Mucosa of rectum (tissue), 2 donors: ENCODE measurements at regions not wholly inside any gene's neighbourhood (a gene's known extent, or its start where the extent isn't known, plus 50 kb on each side); places are given as distances from the start of the nearest gene placed in this dataset.

ENCODE experiments used
- H3K27ac ChIP-seq, 2 donors: one replicate each; pipeline ENCODE4 v1.7.0; 2013; ENCODE audit warnings: inconsistent platforms in 2 of 2, low read depth in 2 of 2, low read length in 2 of 2
- H3K27me3 ChIP-seq, 2 donors: one replicate each; pipeline ENCODE4 v1.7.0; 2013; ENCODE audit warnings: low read length in 2 of 2; ENCODE audit not compliant: control insufficient read depth in 2 of 2, insufficient read depth in 2 of 2
- H3K36me3 ChIP-seq, 2 donors: one replicate each; pipeline ENCODE4 v1.7.0; 2013; ENCODE audit warnings: low read length in 2 of 2; ENCODE audit not compliant: control insufficient read depth in 2 of 2, insufficient read depth in 2 of 2
- H3K4me1 ChIP-seq, 2 donors: one replicate each; pipeline ENCODE4 v1.7.0; 2013; ENCODE audit warnings: low read length in 2 of 2, mild to moderate bottlenecking in 1 of 2; ENCODE audit not compliant: control insufficient read depth in 2 of 2, insufficient read depth in 2 of 2
- H3K4me3 ChIP-seq, 2 donors: one replicate each; pipeline ENCODE4 v1.7.0; 2013; ENCODE audit warnings: low read length in 2 of 2
- H3K9ac ChIP-seq, 2 donors: one replicate each; pipeline ENCODE4 v1.7.0; 2013; ENCODE audit warnings: low read length in 2 of 2, low read depth in 1 of 2, mild to moderate bottlenecking in 1 of 2
- H3K9me3 ChIP-seq, 2 donors: one replicate each; pipeline ENCODE4 v1.7.0; 2013; ENCODE audit warnings: low read length in 2 of 2; ENCODE audit not compliant: control insufficient read depth in 2 of 2
- donor health status: healthy.
- donor health status: Normal muscosa, but diverticular disease.

GRCh38 chr2:35378791-35379190 is 976.8 kb upstream of the CRIM1 start:
- Histone ChIP-seq H3K9ac (no peak overlapping the region), H3K4me1 (no peaks in the 10 kb centered on the region), H3K9me3 (no peaks in the 10 kb centered on the region), H3K27ac (no peak overlapping the region), H3K27me3 (no peaks in the 10 kb centered on the region), H3K36me3 (no peaks in the 10 kb centered on the region), H3K4me3 (no peak overlapping the region)

DNA sequence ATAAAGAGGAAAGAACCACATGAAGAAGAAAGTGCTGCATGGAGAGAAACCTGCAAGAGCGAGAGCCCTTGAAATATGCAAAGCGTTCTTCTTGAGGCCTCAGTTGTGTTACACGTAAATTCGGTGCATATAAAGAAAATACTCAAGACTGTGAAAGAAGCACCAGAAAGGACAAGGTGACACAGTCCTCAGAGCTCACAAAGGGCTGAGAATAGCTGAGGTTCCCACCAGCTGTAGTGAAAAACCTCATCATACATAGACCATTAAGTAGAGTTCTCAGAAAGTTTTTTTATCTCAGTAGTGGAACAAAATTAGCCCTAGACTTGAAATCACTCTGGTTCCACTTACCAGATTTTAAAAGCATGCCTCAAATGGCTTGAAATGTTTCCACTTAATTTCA is 980.7 kb upstream of the CRIM1 start:
- Histone ChIP-seq H3K4me1 (no peaks in the 10 kb centered on the region), H3K9ac (no peak overlapping the region), H3K9me3 (no peaks in the 10 kb centered on the region), H3K4me3 (no peak overlapping the region), H3K27me3 (no peaks in the 10 kb centered on the region), H3K36me3 (no peaks in the 10 kb centered on the region), H3K27ac (no peak overlapping the region)

DNA sequence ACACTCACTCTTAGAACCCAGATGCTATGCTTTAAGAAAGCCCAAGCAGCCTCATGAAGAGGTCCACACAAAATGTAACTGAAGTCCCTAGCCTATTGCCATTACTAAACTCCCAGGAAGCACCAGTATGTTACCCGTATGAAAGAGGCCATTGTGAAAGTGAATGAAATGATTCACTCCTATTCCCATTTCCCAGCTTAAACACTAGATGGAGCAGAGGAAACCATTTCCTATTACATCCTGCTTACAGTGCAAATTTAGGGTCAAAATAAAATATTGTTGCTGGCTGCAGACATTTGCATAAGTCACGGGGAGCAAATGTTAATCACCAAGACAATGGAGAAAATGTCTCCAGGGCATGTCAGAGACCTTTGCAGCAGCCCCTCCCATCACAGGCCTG is 989.7 kb upstream of the CRIM1 start:
- H3K27ac ChIP-seq, result no peak overlapping the region
- H3K36me3 ChIP-seq, result no peaks in the 10 kb centered on the region
- H3K9ac ChIP-seq, result no peak overlapping the region
- no peaks in the 10 kb centered on the region for H3K27me3 ChIP-seq
- no peak overlapping the region for H3K4me3 ChIP-seq
- no peaks in the 10 kb centered on the region for H3K4me1 ChIP-seq
- H3K9me3 ChIP-seq, result peaks cover 0 to 2% of the 10 kb centered on the region in 2 donors

DNA sequence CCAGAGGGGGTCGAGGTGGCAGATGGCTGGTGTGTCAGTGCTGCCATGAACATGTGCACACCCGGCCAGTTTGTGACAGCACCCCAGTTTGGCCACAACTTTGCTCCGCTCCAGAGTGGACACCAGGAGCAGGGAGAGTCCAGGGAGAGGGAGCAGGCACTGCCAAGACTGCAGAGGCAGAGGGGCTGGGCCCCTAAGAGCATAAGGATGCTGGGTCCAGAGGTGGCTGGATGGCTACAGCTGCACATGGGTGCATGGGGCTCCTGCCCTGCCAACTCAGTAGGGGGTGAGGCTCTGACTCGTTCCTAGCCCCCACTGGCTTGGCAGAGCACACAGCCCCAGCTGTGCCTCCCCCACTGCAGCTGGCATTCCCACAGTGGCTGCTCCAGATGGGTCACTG is 999.2 kb upstream of the CRIM1 start:
- Histone ChIP-seq H3K36me3 (no peaks in the 10 kb centered on the region), H3K9me3 (peaks cover 0 to 3% of the 10 kb centered on the region in 2 donors)

GRCh38 chr2:35355056-35355455 is 1000.5 kb upstream of the CRIM1 start:
- no peaks in the 10 kb centered on the region for H3K27me3 ChIP-seq
- H3K27ac ChIP-seq, result no peak overlapping the region
- H3K9me3 ChIP-seq, result peaks cover 0 to 3% of the 10 kb centered on the region in 2 donors
- H3K9ac ChIP-seq, result no peak overlapping the region
- H3K4me1 ChIP-seq, result no peaks in the 10 kb centered on the region
- H3K36me3 ChIP-seq, result no peaks in the 10 kb centered on the region
- no peak overlapping the region for H3K4me3 ChIP-seq

More for the DNA sequence above, 999.2 kb upstream of the CRIM1 start:
- Histone ChIP-seq H3K4me3 (no peak overlapping the region), H3K4me1 (no peaks in the 10 kb centered on the region), H3K9ac (no peak overlapping the region), H3K27ac (no peak overlapping the region), H3K27me3 (no peaks in the 10 kb centered on the region)

DNA sequence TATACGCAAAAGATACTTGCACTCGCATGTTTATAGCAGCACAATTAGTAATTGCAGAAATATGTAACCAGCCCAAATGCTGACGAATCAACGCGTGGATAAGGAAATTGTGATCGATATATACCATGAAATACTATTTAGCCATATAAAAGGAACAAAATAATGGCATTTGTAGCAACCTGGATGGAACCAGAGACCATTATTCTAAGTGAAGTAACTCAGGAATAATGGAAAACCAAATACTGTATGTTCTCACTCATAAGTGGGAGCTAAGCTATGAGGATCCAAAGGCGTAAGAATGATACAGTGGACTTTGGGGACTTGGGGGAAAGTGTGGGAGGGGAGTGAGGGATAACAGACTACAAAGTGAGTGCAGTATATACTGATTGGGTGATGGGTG is 1008.0 kb upstream of the CRIM1 start:
- H3K27ac ChIP-seq, result no peak overlapping the region
- no peak overlapping the region for H3K9ac ChIP-seq

GRCh38 chr2:35343135-35343534 is 1012.4 kb upstream of the CRIM1 start:
- Histone ChIP-seq H3K27ac (no peak overlapping the region), H3K36me3 (no peaks in the 10 kb centered on the region), H3K27me3 (no peaks in the 10 kb centered on the region), H3K4me1 (no peaks in the 10 kb centered on the region), H3K9me3 (peaks cover 2 to 5% of the 10 kb centered on the region in 2 donors), H3K9ac (no peak overlapping the region), H3K4me3 (no peak overlapping the region)

More for the DNA sequence above, 1008.0 kb upstream of the CRIM1 start:
- no peaks in the 10 kb centered on the region for H3K36me3 ChIP-seq
- H3K9me3 ChIP-seq, result peaks cover 0 to 5% of the 10 kb centered on the region in 2 donors
- no peak overlapping the region for H3K4me3 ChIP-seq
- H3K27me3 ChIP-seq, result no peaks in the 10 kb centered on the region
- H3K4me1 ChIP-seq, result no peaks in the 10 kb centered on the region

DNA sequence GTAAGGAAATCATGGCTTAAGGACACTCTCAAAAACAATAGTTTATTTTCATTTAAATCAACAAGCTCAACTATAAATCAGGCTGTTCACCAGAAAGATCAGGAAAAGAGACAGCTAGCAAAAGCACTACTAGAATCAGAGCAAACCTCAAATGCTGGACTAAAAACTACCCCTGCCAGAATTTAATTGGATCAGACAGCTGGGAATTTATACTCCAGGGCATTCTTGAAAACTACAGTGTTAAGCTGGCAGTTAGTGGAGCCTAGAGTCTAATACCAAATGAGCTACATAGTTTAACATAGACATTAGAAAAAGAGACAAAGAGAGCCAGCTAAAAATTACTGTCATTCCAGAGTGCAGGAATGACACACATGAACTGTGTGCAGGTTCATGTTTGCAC is 1016.4 kb upstream of the CRIM1 start:
- peaks cover 2 to 8% of the 10 kb centered on the region in 2 donors for H3K9me3 ChIP-seq

GRCh38 chr2:35337922-35338321 is 1017.7 kb upstream of the CRIM1 start:
- Histone ChIP-seq H3K27ac (no peak overlapping the region), H3K4me3 (no peak overlapping the region), H3K9ac (no peak overlapping the region), H3K36me3 (no peaks in the 10 kb centered on the region), H3K27me3 (no peaks in the 10 kb centered on the region), H3K9me3 (peaks cover 2 to 3% of the 10 kb centered on the region in 2 donors), H3K4me1 (no peaks in the 10 kb centered on the region)

More for the DNA sequence above, 1016.4 kb upstream of the CRIM1 start:
- Histone ChIP-seq H3K36me3 (no peaks in the 10 kb centered on the region), H3K4me3 (no peak overlapping the region), H3K9ac (no peak overlapping the region), H3K4me1 (no peaks in the 10 kb centered on the region), H3K27ac (no peak overlapping the region), H3K27me3 (no peaks in the 10 kb centered on the region)

DNA sequence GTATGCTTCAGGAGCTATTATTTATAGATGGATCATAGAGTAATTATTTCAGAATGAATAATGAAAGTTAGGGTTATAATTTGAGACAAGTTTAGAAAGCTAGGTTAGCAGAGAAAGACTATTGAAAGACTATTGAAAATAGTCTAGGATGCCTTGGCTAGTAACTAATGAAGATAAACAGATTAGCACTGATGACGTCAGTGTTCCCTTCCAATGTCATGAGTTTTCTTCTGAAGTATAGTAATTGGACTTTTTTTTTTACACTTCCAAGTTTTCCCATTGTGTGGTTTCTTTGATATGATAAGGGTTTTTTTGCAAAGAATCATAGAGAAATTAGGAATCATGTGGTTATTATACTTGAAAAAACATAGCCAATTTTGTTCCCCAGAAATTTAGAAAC is 1041.5 kb upstream of the CRIM1 start:
- no peak overlapping the region for H3K4me3 ChIP-seq
- H3K9me3 ChIP-seq, result no peaks in the 10 kb centered on the region
- H3K9ac ChIP-seq, result no peak overlapping the region
- H3K27me3 ChIP-seq, result no peaks in the 10 kb centered on the region
- no peak overlapping the region for H3K27ac ChIP-seq
- no peaks in the 10 kb centered on the region for H3K36me3 ChIP-seq
- H3K4me1 ChIP-seq, result no peaks in the 10 kb centered on the region

- no peak overlapping the region for H3K4me3 ChIP-seq
Measured at GRCh38 chr2:35301369-35301768, 1054.2 kb upstream of the CRIM1 start.

More at GRCh38 chr2:35301369-35301768, 1054.2 kb upstream of the CRIM1 start:
- Histone ChIP-seq H3K9ac (no peak overlapping the region), H3K4me1 (no peaks in the 10 kb centered on the region), H3K9me3 (no peaks in the 10 kb centered on the region), H3K27me3 (no peaks in the 10 kb centered on the region), H3K27ac (no peak overlapping the region), H3K36me3 (no peaks in the 10 kb centered on the region)
